WTC11 (cell line): ENCODE measurements at regions not wholly inside any gene's neighbourhood (a gene's known extent, or its start where the extent isn't known, plus 50 kb on each side); places are given as distances from the start of the nearest gene placed in this dataset.

Source experiments
- ATAC-seq: fragments of 200-7000 bp; cut with Tn5 transposase; 2 replicates; pipeline ENCODE4 v1.10.0; 2021; ENCODE audit warnings: mild to moderate bottlenecking, moderate library complexity
- CTCF ChIA-PET: fragments of 300-600 bp; sonication (Branson Sonifier 250); formaldehyde crosslinking; loops from one replicate; lab custom pipeline; 2021; ENCODE audit warnings: antibody characterized with exemption; lab: Charles Lee
- POLR2A ChIA-PET: fragments of 350-600 bp; sonication (Branson Sonifier 250); formaldehyde crosslinking; loops from one replicate; lab custom pipeline; 2021; ENCODE audit warnings: antibody characterized with exemption; lab: Charles Lee
- DNase-seq: peaks from one replicate; pipeline ENCODE4 v3.0.0; 2021; ENCODE audit warnings: low spot score
- H3K27ac Mint-ChIP-seq: 2 replicates; pipeline ENCODE4 v1.8.0; 2021; ENCODE audit warnings: mixed read lengths
- H3K27me3 Mint-ChIP-seq: 2 replicates; pipeline ENCODE4 v1.8.0; 2021; ENCODE audit warnings: low read depth, mild to moderate bottlenecking, moderate library complexity, mixed read lengths
- H3K36me3 Mint-ChIP-seq: 2 replicates; pipeline ENCODE4 v1.8.0; 2021; ENCODE audit warnings: mixed read lengths
- H3K4me1 Mint-ChIP-seq: 2 replicates; pipeline ENCODE4 v1.8.0; 2022; ENCODE audit warnings: mixed read lengths
- H3K4me3 Mint-ChIP-seq: 2 replicates; pipeline ENCODE4 v1.8.0; 2021; ENCODE audit warnings: mild to moderate bottlenecking, moderate library complexity, mixed read lengths
- H3K9me3 Mint-ChIP-seq: 2 replicates; pipeline ENCODE4 v1.8.0; 2021; ENCODE audit warnings: mixed read lengths
- AR ChIP-seq: fragments of 250-450 bp; sonication (Bioruptor Pico); IDR thresholded peaks from 2 replicates; pipeline ENCODE4 v1.9.0; 2021; ENCODE audit warnings: mild to moderate bottlenecking
- ATF1 ChIP-seq: sonication (generic); formaldehyde crosslinking; IDR thresholded peaks from 2 replicates; pipeline ENCODE4 v1.8.1; 2023; ENCODE audit warnings: mild to moderate bottlenecking, moderate library complexity, missing genetic modification reagents
- FOXK1 ChIP-seq: sonication (generic); formaldehyde crosslinking; IDR thresholded peaks from 2 replicates; pipeline ENCODE4 v1.8.0; 2022; ENCODE audit warnings: mild to moderate bottlenecking, moderate library complexity, missing genetic modification reagents
- HMGXB4 ChIP-seq: sonication (generic); formaldehyde crosslinking; IDR thresholded peaks from 2 replicates; pipeline ENCODE4 v1.8.1; 2023; ENCODE audit warnings: mild to moderate bottlenecking, moderate library complexity, missing genetic modification reagents
- JAZF1 ChIP-seq: fragments of 250-450 bp; sonication (Bioruptor Pico); IDR thresholded peaks from 2 replicates; pipeline ENCODE4 v1.9.0; 2021; ENCODE audit warnings: moderate library complexity, mild to moderate bottlenecking, inconsistent platforms
- JUN ChIP-seq: sonication (generic); formaldehyde crosslinking; IDR thresholded peaks from 2 replicates; pipeline ENCODE4 v1.8.0; 2023; ENCODE audit warnings: mild to moderate bottlenecking, missing genetic modification reagents
- NFE2L1 ChIP-seq: sonication (generic); formaldehyde crosslinking; IDR thresholded peaks from 2 replicates; pipeline ENCODE4 v1.8.1; 2023; ENCODE audit warnings: missing genetic modification reagents
- NFYB ChIP-seq: sonication (generic); formaldehyde crosslinking; conservative IDR thresholded peaks from 2 replicates; pipeline ENCODE4 v1.8.0; 2022; ENCODE audit warnings: low read depth, missing genetic modification reagents
- NR2C2 ChIP-seq: sonication (generic); formaldehyde crosslinking; IDR thresholded peaks from 2 replicates; pipeline ENCODE4 v1.8.0; 2022; ENCODE audit warnings: mild to moderate bottlenecking, missing genetic modification reagents
- NR3C1 ChIP-seq: sonication (generic); formaldehyde crosslinking; conservative IDR thresholded peaks from 2 replicates; pipeline ENCODE4 v1.8.1; 2023; ENCODE audit warnings: low read depth, mild to moderate bottlenecking, missing genetic modification reagents
- PRDM15 ChIP-seq: sonication (generic); formaldehyde crosslinking; IDR thresholded peaks from 2 replicates; pipeline ENCODE4 v1.8.0; 2022; ENCODE audit warnings: missing genetic modification reagents
- RELA ChIP-seq: sonication (generic); formaldehyde crosslinking; IDR thresholded peaks from 2 replicates; pipeline ENCODE4 v1.8.1; 2022; ENCODE audit warnings: missing genetic modification reagents, mild to moderate bottlenecking, borderline replicate concordance
- SMAD4 ChIP-seq: sonication (generic); formaldehyde crosslinking; IDR thresholded peaks from 2 replicates; pipeline ENCODE4 v1.8.0; 2022; ENCODE audit warnings: mild to moderate bottlenecking, missing genetic modification reagents
- ZBTB43 ChIP-seq: sonication (generic); formaldehyde crosslinking; IDR thresholded peaks from 2 replicates; pipeline ENCODE4 v1.8.1; 2023; ENCODE audit warnings: mild to moderate bottlenecking, missing genetic modification reagents
- ZNF281 ChIP-seq: sonication (generic); formaldehyde crosslinking; IDR thresholded peaks from 2 replicates; pipeline ENCODE4 v1.8.0; 2023; ENCODE audit warnings: mild to moderate bottlenecking, missing genetic modification reagents
- ZNF416 ChIP-seq: fragments of 250-450 bp; sonication (Bioruptor Pico); IDR thresholded peaks from 2 replicates; pipeline ENCODE4 v1.9.0; 2021; ENCODE audit warnings: mild to moderate bottlenecking, inconsistent platforms
- ZNF425 ChIP-seq: fragments of 250-450 bp; sonication (Bioruptor Pico); conservative IDR thresholded peaks from 2 replicates; pipeline ENCODE4 v1.9.0; 2021; ENCODE audit warnings: mild to moderate bottlenecking
- ZNF532 ChIP-seq: fragments of 250-450 bp; sonication (Bioruptor Pico); IDR thresholded peaks from 2 replicates; pipeline ENCODE4 v1.9.0; 2021; ENCODE audit warnings: mild to moderate bottlenecking, borderline replicate concordance

- CTCF ChIA-PET = no interaction called here
- POLR2A ChIA-PET = no interaction called here
- H3K27me3 Mint-ChIP-seq = no peaks in the 10 kb centered on the region
- H3K9me3 Mint-ChIP-seq = peaks cover 8% of the 10 kb centered on the region; the same call in 1 of the 2 replicates
- no peak overlapping the region for H3K27ac Mint-ChIP-seq
- no peak for DNase-seq
- H3K4me1 Mint-ChIP-seq = no peaks in the 10 kb centered on the region
- no peak for TF ChIP-seq ZBTB43 (CRISPR knock-in tag)
- no peak for TF ChIP-seq ATF1 (CRISPR knock-in tag)
- TF ChIP-seq SMAD4 (CRISPR knock-in tag) = no peak
- no peak for TF ChIP-seq ZNF425
- TF ChIP-seq NR2C2 (CRISPR knock-in tag) = no peak
- no peak for TF ChIP-seq NR3C1 (CRISPR knock-in tag)
- TF ChIP-seq NFE2L1 = no peak
- TF ChIP-seq NFYB = no peak
- no peak for TF ChIP-seq FOXK1 (CRISPR knock-in tag)
- TF ChIP-seq JAZF1 (CRISPR knock-in tag) = no peak
- TF ChIP-seq ZNF416 = no peak
- TF ChIP-seq AR (CRISPR knock-in tag) = no peak
- no peak for TF ChIP-seq HMGXB4 (CRISPR knock-in tag)
- TF ChIP-seq RELA (CRISPR knock-in tag) = no peak
- TF ChIP-seq ZNF281 (CRISPR knock-in tag) = no peak
- no peak for TF ChIP-seq ZNF532 (CRISPR knock-in tag)
- no peak for TF ChIP-seq JUN (CRISPR knock-in tag)
- TF ChIP-seq PRDM15 = no peak
- no peak overlapping the region for H3K4me3 Mint-ChIP-seq
- ATAC-seq = no peak
- no peaks in the 10 kb centered on the region for H3K36me3 Mint-ChIP-seq
These were observed 243.3 kb downstream of the ARAP2 start for GRCh38 chr4:36000941-36001557.
